Fibroblast of upper back skin (primary cell): ENCODE measurements at regions not wholly inside any gene's neighbourhood (a gene's known extent, or its start where the extent isn't known, plus 50 kb on each side); places are given as distances from the start of the nearest gene placed in this dataset.
"Not testable (repeated sequence)": the region's sequence is repeated elsewhere in the genome, so short reads cannot be mapped to it uniquely, and the experiment has no call there.

ENCODE experiments used
- DNase-seq: peaks from one replicate; pipeline ENCODE4 v3.0.0-alpha.2; 2013

- no peak for DNase-seq
Observed at GRCh38 chr2:203631068-203631757, 75.2 kb upstream of the CD28 start.

- no peak for DNase-seq
Observed at GRCh38 chr2:203636588-203637470, 69.6 kb upstream of the CD28 start.

GRCh38 chr2:203637471-203638167 is 68.8 kb upstream of the CD28 start:
- no peak for DNase-seq

GRCh38 chr2:203641865-203642264 is 64.6 kb upstream of the CD28 start:
- not testable (repeated sequence) for DNase-seq

- DNase-seq, result not testable (repeated sequence)
Observed at GRCh38 chr2:203642841-203643240, 63.6 kb upstream of the CD28 start.

- DNase-seq, result no peak
Observed at GRCh38 chr2:203645831-203646230, 60.6 kb upstream of the CD28 start.

GRCh38 chr2:203646266-203646864 is 60.1 kb upstream of the CD28 start:
- DNase-seq, result no peak

GRCh38 chr2:203646961-203647360 is 59.5 kb upstream of the CD28 start:
- no peak for DNase-seq

- DNase-seq, result no peak
Observed at GRCh38 chr2:203647579-203647978, 58.9 kb upstream of the CD28 start.

- no peak for DNase-seq
Observed at GRCh38 chr2:203648273-203648672, 58.2 kb upstream of the CD28 start.

- DNase-seq, result no peak
Observed at GRCh38 chr2:203649176-203649814, 57.1 kb upstream of the CD28 start.

- peak; percentile 57 for DNase-seq
Observed at GRCh38 chr2:203650860-203651613, 55.4 kb upstream of the CD28 start.

- DNase-seq, result no peak
Observed at GRCh38 chr2:203651621-203652020, 54.8 kb upstream of the CD28 start.

- DNase-seq, result no peak
Observed at GRCh38 chr2:203654826-203655225, 51.6 kb upstream of the CD28 start.

- peak; percentile 43 for DNase-seq
Observed at GRCh38 chr2:203656522-203657287, 49.7 kb upstream of the CD28 start.
